Parathyroid adenoma (tissue), 2 donors: ENCODE measurements at regions not wholly inside any gene's neighbourhood (a gene's known extent, or its start where the extent isn't known, plus 50 kb on each side); places are given as distances from the start of the nearest gene placed in this dataset.

ENCODE experiments used
- H2AFZ ChIP-seq: fragments of 300-600 bp; sonication (generic); one replicate; pipeline ENCODE4 v1.7.0; 2017; ENCODE audit warnings: antibody characterized with exemption, mild to moderate bottlenecking
- H3K27ac ChIP-seq: fragments of 300-600 bp; sonication (generic); one replicate; pipeline ENCODE4 v1.7.0; 2017
- H3K27me3 ChIP-seq: fragments of 300-600 bp; sonication (generic); one replicate; pipeline ENCODE4 v1.7.0; 2017; ENCODE audit warnings: low read length; ENCODE audit not compliant: control insufficient read depth, insufficient read depth
- H3K36me3 ChIP-seq: fragments of 300-600 bp; sonication (generic); one replicate; pipeline ENCODE4 v1.7.0; 2017; ENCODE audit warnings: low read length; ENCODE audit not compliant: control insufficient read depth, insufficient read depth
- H3K4me1 ChIP-seq: fragments of 300-600 bp; sonication (generic); one replicate; pipeline ENCODE4 v1.7.0; 2017; ENCODE audit warnings: control low read depth
- H3K4me2 ChIP-seq: fragments of 300-600 bp; sonication (generic); one replicate; pipeline ENCODE4 v1.7.0; 2017; ENCODE audit warnings: low read length
- H3K4me3 ChIP-seq: fragments of 300-600 bp; sonication (generic); one replicate; pipeline ENCODE4 v1.7.0; 2017; ENCODE audit warnings: low read depth, low read length
- H3K79me2 ChIP-seq: fragments of 300-600 bp; sonication (generic); one replicate; pipeline ENCODE4 v1.7.0; 2017; ENCODE audit warnings: control low read depth
- H3K9ac ChIP-seq: fragments of 300-600 bp; sonication (generic); one replicate; pipeline ENCODE4 v1.7.0; 2017; ENCODE audit warnings: mild to moderate bottlenecking
- H3K9me3 ChIP-seq: fragments of 300-600 bp; sonication (generic); one replicate; pipeline ENCODE4 v1.7.0; 2017; ENCODE audit warnings: low read length; ENCODE audit not compliant: control insufficient read depth
- CTCF ChIP-seq: fragments of 300-600 bp; sonication (generic); IDR thresholded peaks from one replicate; pipeline ENCODE4 v1.7.0; 2017; ENCODE audit warnings: antibody characterized with exemption, mild to moderate bottlenecking
- donor health status: primary hyperparathyroidism.

DNA sequence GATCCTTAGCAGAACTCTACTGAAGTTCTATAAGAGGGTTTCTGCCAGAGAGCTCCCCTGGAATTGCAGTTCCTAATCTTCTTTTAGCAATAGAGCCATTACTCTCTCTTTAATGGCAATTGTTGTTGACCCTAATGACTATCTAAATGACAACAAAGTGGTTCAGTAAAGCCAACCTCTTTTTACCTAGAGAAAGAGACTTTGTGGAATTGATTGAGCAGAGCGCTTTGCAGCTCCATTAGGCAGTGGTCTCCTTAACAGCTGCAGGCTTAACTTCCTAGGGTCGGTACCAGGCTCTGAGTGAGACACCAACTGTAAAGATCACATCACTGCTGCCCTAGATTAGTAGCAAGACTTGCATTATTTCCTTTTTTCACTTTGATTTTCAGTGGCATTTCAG, 1472.9 kb upstream of the TENM3 start:
- Histone ChIP-seq H3K9ac (no peak overlapping the region), H3K27me3 (no peaks in the 10 kb centered on the region), H2AFZ (no peak overlapping the region), H3K27ac (no peak overlapping the region), H3K4me1 (no peaks in the 10 kb centered on the region), H3K9me3 (no peaks in the 10 kb centered on the region), H3K36me3 (no peaks in the 10 kb centered on the region), H3K79me2 (no peaks in the 10 kb centered on the region), H3K4me2 (no peak overlapping the region), H3K4me3 (no peak overlapping the region)
- TF ChIP-seq CTCF = no peak

- Histone ChIP-seq H2AFZ (no peak overlapping the region), H3K27ac (no peak overlapping the region), H3K4me3 (no peak overlapping the region), H3K9ac (no peak overlapping the region), H3K79me2 (no peaks in the 10 kb centered on the region), H3K27me3 (no peaks in the 10 kb centered on the region), H3K9me3 (no peaks in the 10 kb centered on the region), H3K4me2 (no peak overlapping the region), H3K36me3 (no peaks in the 10 kb centered on the region), H3K4me1 (no peaks in the 10 kb centered on the region)
- TF ChIP-seq CTCF = no peak
Measured at GRCh38 chr4:180784940-180785339, 1458.3 kb upstream of the TENM3 start.

DNA sequence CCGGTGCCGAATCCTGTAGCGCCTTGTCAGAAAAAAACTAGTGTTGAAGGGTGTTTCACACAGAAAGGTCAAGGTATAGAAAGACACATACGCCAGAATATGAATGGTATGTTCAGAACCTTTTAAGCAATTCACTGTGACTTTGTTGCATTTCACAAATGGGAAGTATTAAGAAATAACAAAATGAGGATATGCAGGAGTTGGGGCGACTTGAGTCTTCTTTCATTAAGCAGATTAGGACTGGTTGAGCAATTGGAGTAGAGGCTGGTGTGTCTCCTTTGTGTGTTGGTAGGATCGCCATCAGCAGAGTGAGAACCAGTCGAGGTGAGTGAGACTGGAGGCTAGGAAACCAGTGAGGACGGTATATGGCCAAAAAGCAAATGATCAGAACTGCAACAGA, 1454.5 kb upstream of the TENM3 start:
- Histone ChIP-seq H3K27ac (no peak overlapping the region), H3K79me2 (no peaks in the 10 kb centered on the region), H3K4me1 (no peaks in the 10 kb centered on the region), H3K9me3 (no peaks in the 10 kb centered on the region), H3K4me2 (no peak overlapping the region), H3K4me3 (no peak overlapping the region), H2AFZ (no peak overlapping the region), H3K9ac (no peak overlapping the region), H3K27me3 (no peaks in the 10 kb centered on the region), H3K36me3 (no peaks in the 10 kb centered on the region)
- no peak for TF ChIP-seq CTCF

- H2AFZ ChIP-seq = no peak overlapping the region
Measured at GRCh38 chr4:180789929-180790328, 1453.3 kb upstream of the TENM3 start.

More at GRCh38 chr4:180789929-180790328, 1453.3 kb upstream of the TENM3 start:
- Histone ChIP-seq H3K4me1 (no peaks in the 10 kb centered on the region), H3K27ac (no peak overlapping the region), H3K36me3 (no peaks in the 10 kb centered on the region), H3K9ac (no peak overlapping the region), H3K4me2 (no peak overlapping the region), H3K4me3 (no peak overlapping the region), H3K79me2 (no peaks in the 10 kb centered on the region), H3K9me3 (no peaks in the 10 kb centered on the region), H3K27me3 (no peaks in the 10 kb centered on the region)
- TF ChIP-seq CTCF = no peak
